PC-9 (cell line): ENCODE measurements at regions not wholly inside any gene's neighbourhood (a gene's known extent, or its start where the extent isn't known, plus 50 kb on each side); places are given as distances from the start of the nearest gene placed in this dataset.

Experiments used
- EZH2 ChIP-seq: fragments of 200-600 bp; sonication (generic); IDR thresholded peaks from 2 replicates; pipeline ENCODE4 v1.8.0; 2017; ENCODE audit warnings: antibody characterized with exemption, low read depth
- TF ChIP-seq, protein P1 (sequence below): fragments of 200-600 bp; sonication (generic); conservative IDR thresholded peaks from 2 replicates; pipeline ENCODE4 v1.6.1; 2017; ENCODE audit warnings: mixed run types, antibody characterized with exemption, mild to moderate bottlenecking, moderate library complexity

- TF ChIP-seq, protein P1, sequence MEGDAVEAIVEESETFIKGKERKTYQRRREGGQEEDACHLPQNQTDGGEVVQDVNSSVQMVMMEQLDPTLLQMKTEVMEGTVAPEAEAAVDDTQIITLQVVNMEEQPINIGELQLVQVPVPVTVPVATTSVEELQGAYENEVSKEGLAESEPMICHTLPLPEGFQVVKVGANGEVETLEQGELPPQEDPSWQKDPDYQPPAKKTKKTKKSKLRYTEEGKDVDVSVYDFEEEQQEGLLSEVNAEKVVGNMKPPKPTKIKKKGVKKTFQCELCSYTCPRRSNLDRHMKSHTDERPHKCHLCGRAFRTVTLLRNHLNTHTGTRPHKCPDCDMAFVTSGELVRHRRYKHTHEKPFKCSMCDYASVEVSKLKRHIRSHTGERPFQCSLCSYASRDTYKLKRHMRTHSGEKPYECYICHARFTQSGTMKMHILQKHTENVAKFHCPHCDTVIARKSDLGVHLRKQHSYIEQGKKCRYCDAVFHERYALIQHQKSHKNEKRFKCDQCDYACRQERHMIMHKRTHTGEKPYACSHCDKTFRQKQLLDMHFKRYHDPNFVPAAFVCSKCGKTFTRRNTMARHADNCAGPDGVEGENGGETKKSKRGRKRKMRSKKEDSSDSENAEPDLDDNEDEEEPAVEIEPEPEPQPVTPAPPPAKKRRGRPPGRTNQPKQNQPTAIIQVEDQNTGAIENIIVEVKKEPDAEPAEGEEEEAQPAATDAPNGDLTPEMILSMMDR = no peak
- TF ChIP-seq EZH2 = no peak
Measured at GRCh38 chrX:36868592-36868991, 139.6 kb upstream of the FAM47C start.
